Embryonic facial prominence (tissue), 1 donor: ENCODE measurements at regions not wholly inside any gene's neighbourhood (a gene's known extent, or its start where the extent isn't known, plus 50 kb on each side); places are given as distances from the start of the nearest gene placed in this dataset.

ENCODE experiments used
- DNase-seq: peaks from one replicate; pipeline ENCODE4 v3.0.0-alpha.2; 2016; ENCODE audit errors: extremely low spot score

- DNase-seq, result no peak
Measured at GRCh38 chr1:67948151-67949080, 102.0 kb downstream of the DIRAS3 start.

GRCh38 chr1:67947114-67947513, 103.3 kb downstream of the DIRAS3 start:
- no peak for DNase-seq

- no peak for DNase-seq
Measured at GRCh38 chr1:67945733-67946374, 104.6 kb downstream of the DIRAS3 start.

GRCh38 chr1:67942274-67942673, 108.2 kb downstream of the DIRAS3 start:
- no peak for DNase-seq

GRCh38 chr1:67941746-67942145, 108.5 kb upstream of the GNG12 start:
- DNase-seq, result no peak

- DNase-seq, result no peak
Measured at GRCh38 chr1:67941155-67941554, 107.9 kb upstream of the GNG12 start.

GRCh38 chr1:67939942-67940341, 106.7 kb upstream of the GNG12 start:
- DNase-seq, result no peak

- no peak for DNase-seq
Measured at GRCh38 chr1:67939186-67939743, 106.0 kb upstream of the GNG12 start.

- DNase-seq, result no peak
Measured at GRCh38 chr1:67937651-67938050, 104.4 kb upstream of the GNG12 start.

GRCh38 chr1:67937010-67937409, 103.7 kb upstream of the GNG12 start:
- DNase-seq, result no peak

GRCh38 chr1:67935560-67935959, 102.3 kb upstream of the GNG12 start:
- DNase-seq, result no peak

GRCh38 chr1:67931198-67931597, 97.9 kb upstream of the GNG12 start:
- no peak for DNase-seq

GRCh38 chr1:67923074-67923473, 89.8 kb upstream of the GNG12 start:
- no peak for DNase-seq

GRCh38 chr1:67921725-67922489, 88.6 kb upstream of the GNG12 start:
- DNase-seq, result no peak

GRCh38 chr1:67919274-67920072, 86.2 kb upstream of the GNG12 start:
- no peak for DNase-seq

- no peak for DNase-seq
Measured at GRCh38 chr1:67918067-67918466, 84.8 kb upstream of the GNG12 start.

- no peak for DNase-seq
Measured at GRCh38 chr1:67917006-67917405, 83.7 kb upstream of the GNG12 start.

- no peak for DNase-seq
Measured at GRCh38 chr1:67916140-67916886, 83.0 kb upstream of the GNG12 start.

GRCh38 chr1:67909776-67910175, 76.5 kb upstream of the GNG12 start:
- DNase-seq, result no peak

- no peak for DNase-seq
Measured at GRCh38 chr1:67908250-67908936, 75.1 kb upstream of the GNG12 start.
